ENCODE measurements at regions not wholly inside any gene's neighbourhood (a gene's known extent, or its start where the extent isn't known, plus 50 kb on each side); places are given as distances from the start of the nearest gene placed in this dataset.

DNA sequence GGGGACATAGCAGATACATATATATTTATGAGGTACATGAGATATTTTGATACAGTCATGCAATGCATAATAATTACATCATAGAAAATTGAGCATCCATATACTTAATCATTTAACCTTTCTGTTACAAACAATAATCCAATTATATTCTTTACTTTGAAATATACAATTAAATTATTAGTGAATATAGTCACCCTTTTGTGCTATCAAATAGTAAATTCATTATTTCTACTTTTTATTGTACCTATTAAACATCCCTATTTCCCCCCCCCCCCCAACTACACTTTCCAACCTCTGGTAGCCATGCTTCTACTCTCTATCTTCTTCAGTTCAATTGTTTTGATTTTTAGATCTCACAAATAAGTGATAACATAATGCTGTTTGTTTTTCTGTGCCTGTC is 719.1 kb downstream of the ZBBX start:
- TF ChIP-seq POLR2A (IDR thresholded peaks at IDR 0.05; ENCODE audit: low read depth) (no peak), POLR2AphosphoS5 (IDR thresholded peaks at IDR 0.05) (no peak), EP300 (IDR thresholded peaks at IDR 0.05) (no peak)
- TF ChIP-seq, protein P1, sequence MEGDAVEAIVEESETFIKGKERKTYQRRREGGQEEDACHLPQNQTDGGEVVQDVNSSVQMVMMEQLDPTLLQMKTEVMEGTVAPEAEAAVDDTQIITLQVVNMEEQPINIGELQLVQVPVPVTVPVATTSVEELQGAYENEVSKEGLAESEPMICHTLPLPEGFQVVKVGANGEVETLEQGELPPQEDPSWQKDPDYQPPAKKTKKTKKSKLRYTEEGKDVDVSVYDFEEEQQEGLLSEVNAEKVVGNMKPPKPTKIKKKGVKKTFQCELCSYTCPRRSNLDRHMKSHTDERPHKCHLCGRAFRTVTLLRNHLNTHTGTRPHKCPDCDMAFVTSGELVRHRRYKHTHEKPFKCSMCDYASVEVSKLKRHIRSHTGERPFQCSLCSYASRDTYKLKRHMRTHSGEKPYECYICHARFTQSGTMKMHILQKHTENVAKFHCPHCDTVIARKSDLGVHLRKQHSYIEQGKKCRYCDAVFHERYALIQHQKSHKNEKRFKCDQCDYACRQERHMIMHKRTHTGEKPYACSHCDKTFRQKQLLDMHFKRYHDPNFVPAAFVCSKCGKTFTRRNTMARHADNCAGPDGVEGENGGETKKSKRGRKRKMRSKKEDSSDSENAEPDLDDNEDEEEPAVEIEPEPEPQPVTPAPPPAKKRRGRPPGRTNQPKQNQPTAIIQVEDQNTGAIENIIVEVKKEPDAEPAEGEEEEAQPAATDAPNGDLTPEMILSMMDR (IDR thresholded peaks at IDR 0.05) = no peak

Measured in esophagus muscularis mucosa (tissue), 4 donors.